RWPE2 (cell line): ENCODE measurements at regions not wholly inside any gene's neighbourhood (a gene's known extent, or its start where the extent isn't known, plus 50 kb on each side); places are given as distances from the start of the nearest gene placed in this dataset.

Experiments used
- ATAC-seq: fragments of 200-7000 bp; cut with Tn5 transposase; 3 replicates; pipeline ENCODE4 v1.9.1; 2021; ENCODE audit warnings: low read depth
- DNase-seq: peaks from one replicate; pipeline ENCODE4 v3.0.0-alpha.2; 2020; ENCODE audit warnings: low spot score
- H3K27ac ChIP-seq: fragments of 450-650 bp; 2 replicates; pipeline ENCODE4 v1.5.1; 2017; ENCODE audit warnings: mild to moderate bottlenecking; ENCODE audit not compliant: poor library complexity, severe bottlenecking
- H3K27me3 ChIP-seq: fragments of 250-450 bp; sonication (Bioruptor Pico); 2 replicates; pipeline ENCODE4 v1.5.1; 2021; ENCODE audit warnings: mild to moderate bottlenecking, moderate library complexity; ENCODE audit not compliant: insufficient read depth, poor library complexity, severe bottlenecking
- H3K36me3 ChIP-seq: fragments of 250-450 bp; sonication (Bioruptor Pico); 2 replicates; pipeline ENCODE4 v1.5.1; 2020; ENCODE audit warnings: low read depth, mild to moderate bottlenecking, moderate library complexity
- H3K4me1 ChIP-seq: fragments of 250-450 bp; sonication (Bioruptor Pico); 2 replicates; pipeline ENCODE4 v1.5.1; 2021; ENCODE audit warnings: mild to moderate bottlenecking, moderate library complexity; ENCODE audit not compliant: insufficient read depth, poor library complexity, severe bottlenecking
- H3K4me3 ChIP-seq: fragments of 250-450 bp; sonication (Bioruptor Pico); 2 replicates; pipeline ENCODE4 v1.5.1; 2021; ENCODE audit warnings: mild to moderate bottlenecking, moderate library complexity; ENCODE audit not compliant: severe bottlenecking
- H3K9me3 ChIP-seq: fragments of 250-450 bp; sonication (Bioruptor Pico); 2 replicates; pipeline ENCODE4 v1.5.1; 2021; ENCODE audit warnings: mild to moderate bottlenecking, moderate library complexity; ENCODE audit not compliant: severe bottlenecking
- CTCF ChIP-seq: fragments of 450-650 bp; IDR thresholded peaks from one replicate; pipeline ENCODE4 v1.5.1; 2017; ENCODE audit warnings: mild to moderate bottlenecking, moderate library complexity; ENCODE audit not compliant: poor library complexity, severe bottlenecking

GRCh38 chr18:41693008-41693407 is 262.0 kb upstream of the PIK3C3 start:
- DNase-seq (no peak), ATAC-seq (no peak)
- Histone ChIP-seq H3K27ac (no peak overlapping the region), H3K36me3 (no peaks in the 10 kb centered on the region), H3K4me1 (peaks cover 4% of the 10 kb centered on the region), H3K9me3 (no peaks in the 10 kb centered on the region), H3K27me3 (no peaks in the 10 kb centered on the region), H3K4me3 (no peak overlapping the region)
- no peak for TF ChIP-seq CTCF

GRCh38 chr18:41690332-41691127 is 264.5 kb upstream of the PIK3C3 start:
- H3K36me3 ChIP-seq, result no peaks in the 10 kb centered on the region

DNA sequence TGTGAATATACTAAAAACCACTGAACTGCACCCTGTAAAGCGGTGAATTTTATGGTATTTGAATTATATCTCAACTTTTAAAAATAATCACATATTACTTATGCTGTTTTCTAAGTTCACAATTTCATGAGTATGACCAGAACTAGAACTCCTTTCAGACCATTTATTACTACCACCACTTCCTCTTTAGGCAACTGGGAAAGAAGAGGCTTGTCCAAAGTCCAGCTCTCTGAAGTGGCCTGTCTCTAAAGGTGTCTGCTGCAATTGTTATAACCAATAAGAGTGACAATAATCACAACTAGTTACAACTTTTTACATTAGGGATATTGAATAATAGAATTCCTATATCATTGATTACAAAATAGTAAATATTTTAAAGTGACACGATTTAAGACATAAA is 267.9 kb upstream of the PIK3C3 start:
- Histone ChIP-seq H3K9me3 (no peaks in the 10 kb centered on the region), H3K4me3 (no peak overlapping the region), H3K4me1 (no peaks in the 10 kb centered on the region), H3K36me3 (no peaks in the 10 kb centered on the region), H3K27ac (no peak overlapping the region), H3K27me3 (no peaks in the 10 kb centered on the region)
- no peak for TF ChIP-seq CTCF
- ATAC-seq, result no peak
- no peak for DNase-seq

More at GRCh38 chr18:41690332-41691127, 264.5 kb upstream of the PIK3C3 start:
- no peaks in the 10 kb centered on the region for H3K27me3 ChIP-seq
- no peak for ATAC-seq
- no peak overlapping the region for H3K27ac ChIP-seq
- H3K9me3 ChIP-seq, result no peaks in the 10 kb centered on the region
- no peak for DNase-seq
- no peak for TF ChIP-seq CTCF
- peaks cover under 1% of the 10 kb centered on the region for H3K4me1 ChIP-seq
- no peak overlapping the region for H3K4me3 ChIP-seq

- H3K27me3 ChIP-seq, result no peaks in the 10 kb centered on the region
- no peaks in the 10 kb centered on the region for H3K4me1 ChIP-seq
- no peaks in the 10 kb centered on the region for H3K9me3 ChIP-seq
- DNase-seq (no peak), ATAC-seq (peak; percentile 69; the same call in 2 of the 3 replicates)
- no peaks in the 10 kb centered on the region for H3K36me3 ChIP-seq
- no peak overlapping the region for H3K27ac ChIP-seq
- H3K4me3 ChIP-seq, result no peak overlapping the region
- TF ChIP-seq CTCF, result no peak
These were observed 273.7 kb upstream of the PIK3C3 start for GRCh38 chr18:41681138-41681880.

DNA sequence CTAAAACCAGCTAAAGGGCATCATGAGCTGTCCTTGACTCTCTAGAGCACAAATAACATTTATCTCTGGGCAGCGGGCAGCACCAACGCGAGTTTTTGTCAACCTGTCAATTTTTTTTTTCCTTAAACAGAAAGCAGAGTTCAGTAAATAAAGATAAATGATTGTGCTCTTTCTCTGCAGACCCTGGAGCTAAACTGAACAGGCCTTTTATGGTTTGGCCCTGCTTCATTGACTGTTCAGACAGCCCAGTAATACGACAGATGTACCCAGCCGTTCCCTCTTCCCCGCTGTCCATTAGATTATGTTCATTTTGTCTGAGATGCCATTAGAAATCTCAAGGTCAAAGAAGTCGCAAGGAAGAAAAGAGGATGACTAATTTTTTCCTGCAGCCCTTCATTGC is 280.5 kb upstream of the PIK3C3 start:
- H3K4me3 ChIP-seq, result no peak overlapping the region
- no peaks in the 10 kb centered on the region for H3K9me3 ChIP-seq
- ATAC-seq, result no peak
- no peak overlapping the region for H3K27ac ChIP-seq
- TF ChIP-seq CTCF, result no peak
- no peaks in the 10 kb centered on the region for H3K27me3 ChIP-seq
- no peaks in the 10 kb centered on the region for H3K36me3 ChIP-seq
- no peaks in the 10 kb centered on the region for H3K4me1 ChIP-seq
- no peak for DNase-seq
